HG03196 (cell line): ENCODE measurements at regions not wholly inside any gene's neighbourhood (a gene's known extent, or its start where the extent isn't known, plus 50 kb on each side); places are given as distances from the start of the nearest gene placed in this dataset.

ENCODE experiments used
- ATAC-seq: cut with Tn5 transposase; IDR thresholded peaks from one replicate; pipeline ENCODE4 v1.9.1; 2021; ENCODE audit not compliant: unreplicated experiment

DNA sequence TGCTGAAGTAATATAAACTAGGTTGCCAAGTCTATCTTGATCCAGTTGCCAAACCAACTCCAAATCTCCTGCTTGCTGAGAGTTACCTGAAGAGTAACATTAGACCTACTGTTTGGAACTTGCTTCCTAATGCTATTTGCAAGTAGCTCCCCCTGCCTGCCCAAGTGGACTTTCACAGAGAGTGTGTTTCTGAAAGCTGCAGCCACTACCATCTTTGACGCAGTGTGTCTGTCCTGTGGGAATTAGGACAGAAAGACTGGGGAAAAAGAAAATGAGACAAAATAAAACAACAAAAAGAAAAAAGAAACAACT is 195.0 kb upstream of the HS3ST1 start:
- no peak for ATAC-seq

DNA sequence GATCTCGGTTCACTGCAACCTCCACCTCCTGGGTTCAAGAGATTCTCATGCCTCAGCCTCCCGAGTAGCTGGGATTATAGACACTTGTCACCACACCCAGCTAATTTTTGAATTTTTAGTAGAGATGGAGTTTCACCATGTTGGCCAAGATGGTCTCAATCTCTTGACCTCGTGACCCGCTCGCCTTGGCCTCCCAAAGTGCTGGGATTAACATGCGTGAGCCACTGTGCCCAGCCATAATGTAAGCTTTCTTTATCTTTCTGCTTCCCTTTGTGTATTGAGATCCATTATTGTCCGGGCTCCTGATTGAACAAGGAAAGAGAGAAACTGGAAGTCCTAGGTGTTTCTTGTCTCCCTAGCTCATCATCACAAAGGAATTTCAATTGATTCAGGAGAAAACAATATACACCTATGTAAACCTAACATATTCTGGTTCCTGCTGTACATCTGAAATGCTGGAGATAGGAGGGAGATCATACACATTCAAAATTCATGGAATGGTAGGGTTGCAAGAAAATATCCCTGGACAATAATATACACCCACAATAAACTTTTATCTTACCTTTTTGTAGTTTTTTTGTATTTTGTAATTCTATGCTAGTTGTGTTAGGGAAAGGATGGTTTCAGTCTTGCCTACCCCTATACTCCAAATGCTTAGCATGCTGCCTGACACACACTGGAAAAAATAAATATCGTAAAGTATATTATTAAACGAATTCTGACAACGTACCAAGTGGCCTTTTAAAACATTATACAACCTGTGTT is 194.4 kb upstream of the HS3ST1 start:
- no peak for ATAC-seq

DNA sequence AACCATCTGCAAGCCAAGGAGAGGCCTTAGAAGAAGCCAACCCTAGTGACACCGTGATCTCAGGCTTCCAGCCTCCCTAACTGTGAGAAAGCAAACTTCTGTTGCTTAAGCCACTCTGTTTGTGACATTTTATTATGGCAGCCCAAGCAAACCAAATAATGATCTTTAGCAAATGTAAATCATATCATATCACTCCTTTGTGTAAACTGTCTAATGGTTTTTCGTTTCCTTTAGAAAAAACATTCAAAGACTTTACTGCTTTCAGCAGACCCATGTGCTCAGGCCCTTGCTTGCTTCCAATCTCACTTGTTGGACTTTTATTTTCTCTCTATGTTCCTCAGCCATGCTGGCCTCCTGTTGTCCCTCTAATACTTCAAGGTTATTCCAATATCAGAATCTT is 192.2 kb upstream of the HS3ST1 start:
- no peak for ATAC-seq

DNA sequence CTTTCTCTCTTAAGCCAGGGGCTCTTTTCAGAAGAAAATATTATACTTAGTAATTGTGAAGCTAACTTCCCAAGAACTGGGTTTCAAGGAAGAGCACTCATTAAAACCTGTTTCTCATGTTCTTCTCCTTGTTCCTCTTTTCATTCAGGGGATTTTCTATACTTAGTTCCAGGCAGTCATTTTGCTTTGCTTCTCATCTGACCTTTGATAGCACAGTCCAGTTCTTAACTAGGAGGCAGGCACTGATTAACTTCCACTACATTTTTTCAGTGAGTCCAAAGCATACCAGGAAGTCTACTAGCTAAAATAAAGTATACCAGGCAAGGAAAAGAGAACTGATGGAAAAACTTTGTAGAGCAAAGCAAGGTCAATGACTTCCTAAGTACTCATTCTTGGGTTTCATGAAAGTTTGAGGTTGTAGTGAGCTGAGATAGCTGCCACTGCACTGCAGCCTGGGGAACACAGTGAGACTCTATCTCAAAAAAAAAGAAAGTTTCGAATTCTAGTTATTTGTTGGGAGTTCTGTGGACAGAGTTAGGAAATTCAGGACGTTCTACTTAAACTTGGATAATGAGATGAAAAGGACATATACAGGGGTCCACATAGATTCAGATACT is 190.1 kb upstream of the HS3ST1 start:
- no peak for ATAC-seq

DNA sequence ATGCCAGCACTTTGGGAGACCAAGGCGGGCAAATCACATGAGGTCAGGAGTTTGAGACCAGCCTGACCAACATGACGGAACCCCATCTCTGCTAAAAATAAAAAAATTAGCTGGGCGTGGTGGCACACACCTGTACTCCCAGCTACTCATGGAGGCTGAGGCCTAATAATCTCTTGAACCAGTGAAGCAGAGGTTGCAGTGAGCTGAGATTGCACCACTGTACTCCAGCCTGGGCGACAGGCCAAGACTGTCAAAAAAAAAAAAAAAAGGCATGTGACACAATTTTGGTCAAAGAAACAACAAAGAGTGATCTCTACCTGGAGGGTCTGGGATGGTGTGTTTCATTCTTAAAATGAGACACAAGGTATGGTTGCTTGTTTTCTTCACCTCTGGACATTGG is 188.2 kb upstream of the HS3ST1 start:
- no peak for ATAC-seq

DNA sequence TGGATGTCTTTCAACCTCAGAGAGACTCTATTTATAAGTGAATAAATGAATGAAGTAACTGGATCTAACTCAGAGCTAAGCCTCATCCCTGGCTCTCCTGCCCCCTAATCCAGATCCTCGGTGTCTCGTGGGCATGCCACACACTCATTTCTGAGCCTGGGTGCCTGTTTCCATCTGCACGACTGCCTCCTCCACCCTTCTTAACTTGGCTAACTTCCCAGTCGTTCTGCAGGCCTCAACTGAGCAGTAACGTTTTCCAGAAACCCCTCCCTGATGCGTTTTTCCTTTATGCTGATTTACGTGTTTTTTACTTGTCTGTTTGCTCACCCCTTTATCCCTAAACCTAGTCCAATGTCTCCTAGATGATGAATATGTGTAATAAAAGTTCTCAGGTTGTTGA is 186.9 kb upstream of the HS3ST1 start:
- ATAC-seq: no peak

DNA sequence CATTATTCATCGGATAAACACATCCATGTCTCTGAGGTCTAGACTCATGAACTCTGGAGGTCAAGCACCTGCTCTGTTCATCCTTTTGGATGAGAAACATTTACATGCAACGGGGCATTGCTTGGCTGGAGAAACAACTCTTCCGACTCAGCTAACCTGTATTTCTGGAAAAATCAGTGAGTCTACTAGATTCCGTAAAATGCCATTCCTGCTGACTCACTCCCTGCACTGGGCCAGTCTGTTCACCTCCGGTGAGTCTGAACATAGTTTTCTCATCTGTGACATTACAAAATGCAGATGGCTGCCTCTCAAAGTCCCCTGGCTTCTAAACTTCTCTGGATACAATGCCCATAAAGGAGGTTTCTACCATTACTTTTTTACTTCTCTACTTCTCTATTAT is 185.7 kb upstream of the HS3ST1 start:
- ATAC-seq: no peak

DNA sequence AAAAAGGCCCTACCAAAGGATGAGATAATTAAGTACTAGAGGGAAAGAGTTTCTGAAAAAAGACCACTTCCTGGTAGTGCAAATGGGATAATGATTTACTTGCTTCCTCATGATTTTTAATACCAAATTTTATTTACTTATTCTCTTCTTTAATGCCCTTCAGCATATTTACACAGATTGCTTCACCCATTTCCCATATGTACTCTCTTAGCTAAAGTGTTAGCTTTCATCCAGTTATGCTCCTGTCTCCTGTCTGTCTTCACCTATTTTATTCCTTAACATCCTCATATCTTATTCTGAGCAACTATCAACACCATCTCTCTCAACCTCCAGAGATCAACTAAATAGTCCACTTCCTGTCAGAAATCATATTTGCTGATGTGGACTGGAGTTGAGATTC is 183.2 kb upstream of the HS3ST1 start:
- no peak for ATAC-seq

DNA sequence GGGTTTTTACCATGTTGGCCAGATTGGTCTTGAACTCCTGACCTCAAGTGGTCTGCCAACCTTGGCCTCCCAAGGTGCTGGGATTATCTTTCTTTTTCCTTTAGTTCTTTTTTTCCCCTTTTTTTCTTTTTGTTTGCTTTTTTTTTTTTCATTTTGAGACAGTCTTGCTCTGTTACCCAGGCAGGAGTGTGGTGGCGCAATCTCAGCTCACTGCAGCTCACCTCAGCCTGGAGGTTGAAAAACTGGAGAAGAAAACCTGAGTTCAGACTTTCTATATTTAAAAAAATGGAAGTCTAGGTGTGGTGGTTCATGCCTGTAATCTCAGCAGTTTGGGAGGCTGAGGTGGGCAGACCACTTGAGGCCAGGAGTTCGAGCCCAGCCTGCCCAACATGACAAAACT is 181.1 kb upstream of the HS3ST1 start:
- no peak for ATAC-seq

DNA sequence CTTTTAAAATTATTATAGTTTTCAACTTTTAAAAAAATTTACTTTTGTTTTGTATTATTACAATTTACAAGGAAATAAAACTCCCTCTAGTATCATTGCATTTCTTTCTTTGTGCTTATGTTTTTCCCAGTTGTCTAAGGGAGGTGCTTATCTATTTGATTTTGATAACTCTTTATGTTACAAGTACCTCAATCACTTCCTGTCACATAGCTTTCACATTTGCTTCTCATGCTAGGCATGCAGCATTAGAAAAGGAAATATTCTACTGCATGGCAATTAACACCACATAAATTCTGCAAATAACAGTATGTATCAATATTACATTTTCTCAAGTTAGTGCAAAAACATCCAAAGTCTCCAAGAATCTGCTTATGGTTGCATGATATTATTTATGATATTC is 180.3 kb upstream of the HS3ST1 start:
- ATAC-seq: no peak

DNA sequence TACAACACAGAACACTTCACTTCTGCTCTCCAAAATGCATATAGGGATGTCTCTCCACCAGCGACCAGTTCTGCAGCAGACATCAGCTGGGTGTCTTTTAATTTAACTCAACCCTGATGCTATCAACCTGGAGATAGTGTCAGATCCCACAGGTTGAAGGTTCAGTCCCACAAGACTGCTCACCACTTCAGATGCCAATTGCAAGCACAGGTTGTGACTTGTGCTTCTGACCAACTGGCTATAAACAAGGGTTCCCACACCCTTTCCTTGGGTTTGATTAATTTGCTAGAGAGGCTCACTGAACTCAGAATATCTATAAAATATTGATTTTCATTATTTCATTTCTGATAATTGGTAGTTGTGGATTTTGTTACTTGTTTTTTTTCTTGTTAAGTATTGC is 177.4 kb upstream of the HS3ST1 start:
- no peak for ATAC-seq

DNA sequence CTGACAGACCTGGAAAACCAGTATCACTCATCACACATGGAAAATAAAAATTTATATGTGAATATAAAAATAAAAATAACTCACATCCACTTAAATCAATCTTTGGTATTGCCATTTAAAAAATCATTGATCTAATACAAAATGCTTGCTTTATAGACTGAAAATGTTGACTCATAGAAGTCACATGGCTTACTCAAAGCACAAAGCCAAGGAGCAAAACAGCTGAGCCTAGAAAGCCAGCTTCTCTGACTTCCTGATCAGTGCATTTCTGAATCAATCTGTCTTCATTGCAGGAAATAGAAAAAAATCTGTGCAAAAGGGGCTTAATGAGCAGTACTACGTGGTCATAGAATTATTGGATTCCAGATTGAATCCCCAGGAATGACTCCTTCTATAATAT is 176.9 kb upstream of the HS3ST1 start:
- ATAC-seq: no peak

DNA sequence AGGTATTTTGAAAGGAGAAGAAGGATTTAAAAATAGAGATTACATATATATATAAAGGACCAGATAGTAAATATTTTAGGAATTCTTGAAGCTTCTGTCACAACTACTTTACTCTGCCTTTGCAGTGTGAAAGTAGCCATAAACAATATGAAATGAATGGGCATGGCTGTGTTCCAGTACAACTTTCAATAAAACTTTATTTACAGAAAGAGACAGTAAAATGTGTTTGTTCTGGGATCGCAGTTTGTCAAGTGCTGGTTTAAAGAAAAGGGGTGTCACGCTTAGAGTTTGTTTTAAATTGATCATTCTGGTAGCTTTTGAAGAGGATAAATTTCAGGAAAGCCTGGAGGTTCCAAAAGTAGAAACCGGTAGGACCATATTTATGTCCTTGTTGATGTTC is 176.1 kb upstream of the HS3ST1 start:
- ATAC-seq: no peak

DNA sequence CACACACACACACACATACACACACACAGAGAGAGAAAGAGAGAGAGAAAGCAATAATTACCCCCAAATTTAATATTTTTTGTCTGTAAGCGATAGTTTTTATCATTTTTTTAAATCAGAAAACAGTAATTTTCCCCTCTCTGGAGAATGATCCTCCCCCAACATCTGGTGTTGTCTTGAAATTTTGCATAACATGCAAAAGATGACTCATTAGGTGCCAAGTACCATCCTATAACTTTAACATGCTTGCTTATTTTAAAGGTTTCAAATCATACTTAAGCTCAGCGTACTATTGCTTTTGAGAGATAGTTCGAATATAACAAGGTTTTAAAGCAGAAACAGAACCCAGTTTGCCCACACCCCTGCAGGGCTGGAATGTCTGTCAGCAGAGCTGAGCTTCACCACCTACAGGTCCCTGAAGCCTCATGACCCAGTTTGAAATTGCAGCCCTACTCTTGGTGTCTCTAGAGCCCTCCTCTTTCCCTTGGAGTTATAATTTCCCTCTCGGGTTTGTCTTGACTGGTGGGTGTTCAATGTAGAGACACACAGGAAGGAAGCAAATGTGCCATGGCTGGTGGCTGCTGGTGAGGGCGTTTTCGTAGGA is 175.0 kb upstream of the HS3ST1 start:
- ATAC-seq: no peak

DNA sequence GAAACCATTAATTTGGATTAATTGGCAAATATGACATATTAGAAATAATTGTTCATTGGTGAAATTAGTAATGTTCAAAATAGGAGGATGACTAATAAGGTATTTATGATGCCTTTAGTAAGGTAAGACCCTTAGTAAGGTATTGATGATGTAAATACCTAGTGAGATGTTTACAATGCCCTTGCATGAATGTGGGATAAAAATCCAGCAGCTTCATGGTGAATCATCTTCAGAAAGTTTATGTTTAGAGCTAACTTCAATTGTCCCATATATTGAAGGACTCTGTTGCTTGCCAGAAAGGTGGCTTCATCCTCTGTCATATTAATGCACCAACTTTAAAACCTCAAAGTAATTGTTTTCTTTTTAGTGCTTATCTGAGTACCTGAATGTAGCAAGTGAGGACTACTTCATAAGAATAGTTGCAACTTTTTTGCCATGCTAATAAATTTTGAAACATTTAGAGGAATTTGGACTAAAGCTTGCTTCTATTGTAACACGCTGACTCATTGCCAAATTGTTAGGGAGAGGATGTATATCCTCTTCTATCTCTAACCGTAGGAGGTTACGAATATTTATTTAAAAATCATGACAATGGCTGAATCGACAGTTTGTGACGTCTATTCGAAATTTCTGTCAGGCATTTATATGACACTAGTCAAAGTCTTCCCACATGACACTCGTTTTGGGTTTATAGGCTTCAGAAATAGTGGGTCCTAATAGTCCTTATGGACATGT is 174.1 kb upstream of the HS3ST1 start:
- no peak for ATAC-seq

DNA sequence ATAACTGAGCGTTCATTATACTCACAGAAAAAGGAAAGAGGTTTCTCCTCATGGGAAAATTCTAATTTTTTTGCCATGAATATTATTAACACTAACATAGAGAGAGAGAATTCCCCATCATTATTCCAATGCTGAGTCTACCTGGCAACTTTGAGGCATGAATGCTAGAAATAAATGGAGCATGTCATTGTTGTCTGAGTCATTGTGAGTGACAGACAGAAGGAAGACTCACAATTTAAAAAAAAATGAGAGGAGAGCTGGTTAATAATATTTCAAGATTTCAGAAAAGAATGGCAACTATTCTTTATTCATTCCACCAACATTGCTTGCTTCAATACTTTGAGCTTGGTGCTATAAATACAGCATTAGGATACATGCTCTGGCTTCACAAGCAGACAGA is 170.4 kb upstream of the HS3ST1 start:
- no peak for ATAC-seq

DNA sequence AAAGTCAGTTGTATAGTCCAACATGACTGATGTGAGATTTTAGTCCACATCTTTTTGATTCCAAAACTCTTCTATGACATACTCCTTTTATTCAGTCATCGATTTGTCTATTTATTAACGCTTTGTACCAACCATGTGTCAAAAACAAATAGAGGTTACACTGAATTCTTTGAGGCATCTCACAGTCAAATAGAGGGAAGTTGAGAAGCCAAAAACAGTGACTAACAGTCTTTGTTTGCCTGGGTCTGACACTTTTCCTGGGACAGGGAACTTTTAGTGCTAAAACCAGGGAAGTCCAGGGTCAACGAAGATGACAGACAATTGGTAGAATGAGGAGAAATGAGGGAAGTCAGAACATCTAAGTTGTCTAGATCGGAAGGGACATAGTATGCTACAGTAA is 169.9 kb upstream of the HS3ST1 start:
- ATAC-seq: no peak

DNA sequence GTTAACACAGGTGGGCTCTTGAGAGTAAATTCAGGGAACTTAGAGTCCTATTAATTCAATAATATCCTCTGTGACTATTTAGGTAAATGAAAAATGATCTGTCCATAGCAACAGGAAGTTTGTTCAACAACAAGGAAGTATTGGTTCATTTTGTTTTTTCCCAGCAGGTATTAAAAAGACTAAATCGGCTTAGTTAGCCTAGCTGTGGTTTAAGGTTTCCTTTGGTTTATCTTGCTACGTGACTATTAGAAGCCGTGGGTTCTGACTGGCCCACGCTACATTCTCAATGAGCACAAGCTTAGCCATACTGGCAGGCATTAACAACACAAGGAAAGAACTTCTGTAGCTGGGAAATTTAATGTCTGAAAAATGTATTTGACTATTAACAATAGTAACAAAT is 168.8 kb upstream of the HS3ST1 start:
- ATAC-seq: no peak

DNA sequence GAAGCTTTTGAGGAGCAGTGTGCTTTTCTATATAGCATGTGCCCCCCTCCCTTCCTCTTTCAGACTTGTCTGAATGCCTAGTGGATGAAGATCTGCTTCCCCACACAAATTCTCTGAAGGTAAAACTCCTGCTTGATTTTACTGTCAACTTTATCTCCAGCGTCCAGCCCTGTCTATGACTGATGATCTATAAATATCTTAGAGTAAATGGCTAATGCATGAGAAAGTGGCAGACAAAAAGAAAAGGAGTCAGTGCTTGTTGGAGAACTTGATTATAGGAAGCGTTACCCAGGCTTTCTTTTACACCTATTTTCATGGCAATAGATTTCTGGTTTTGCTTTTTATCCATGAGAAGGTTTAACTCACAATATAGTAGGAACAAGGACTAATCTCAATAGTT is 168.3 kb upstream of the HS3ST1 start:
- ATAC-seq: no peak

DNA sequence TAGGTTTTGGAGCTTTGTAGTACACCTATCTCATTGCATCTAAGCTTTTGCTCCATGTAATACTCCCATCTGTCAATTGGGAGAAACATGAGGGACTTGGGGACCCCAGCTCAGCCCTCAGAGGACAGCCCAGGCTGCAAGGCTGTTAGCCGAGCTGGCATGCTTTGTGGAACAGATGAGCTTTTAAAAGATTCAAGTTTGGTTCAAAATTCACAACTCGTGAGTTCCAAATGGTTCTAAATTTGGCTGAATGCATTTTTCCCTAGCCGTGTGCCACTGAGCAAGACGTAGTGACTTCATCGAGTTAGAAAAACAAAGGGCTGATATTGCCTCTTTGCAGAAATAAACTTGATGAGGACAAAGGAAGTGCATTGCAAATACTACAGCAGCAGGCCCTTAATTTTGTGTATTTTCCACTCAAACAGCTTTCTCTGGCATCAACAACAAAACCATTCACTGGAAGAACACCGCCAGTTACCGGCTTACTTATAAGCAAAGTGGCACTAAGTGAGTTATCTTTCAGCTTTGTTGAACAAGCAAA is 165.0 kb upstream of the HS3ST1 start:
- no peak for ATAC-seq

DNA sequence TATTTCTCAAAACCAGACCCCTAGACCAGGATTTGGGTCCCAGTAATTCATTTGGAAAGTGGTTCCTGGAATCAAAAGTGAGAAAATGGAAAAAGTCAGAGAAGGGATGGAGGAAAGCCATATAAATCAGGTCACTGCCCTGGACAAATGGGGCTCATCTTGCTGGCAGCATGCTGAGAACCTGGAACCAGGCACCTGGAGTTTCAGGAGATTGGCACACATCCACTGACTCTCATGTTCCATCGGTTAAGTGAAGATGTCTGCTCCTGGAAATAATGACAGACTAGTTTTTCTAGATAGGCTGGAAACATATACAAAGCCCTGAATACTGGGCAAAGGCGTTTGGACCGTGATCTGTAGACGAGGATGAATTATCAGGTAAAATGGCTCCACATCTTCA is 163.6 kb upstream of the HS3ST1 start:
- ATAC-seq: no peak

DNA sequence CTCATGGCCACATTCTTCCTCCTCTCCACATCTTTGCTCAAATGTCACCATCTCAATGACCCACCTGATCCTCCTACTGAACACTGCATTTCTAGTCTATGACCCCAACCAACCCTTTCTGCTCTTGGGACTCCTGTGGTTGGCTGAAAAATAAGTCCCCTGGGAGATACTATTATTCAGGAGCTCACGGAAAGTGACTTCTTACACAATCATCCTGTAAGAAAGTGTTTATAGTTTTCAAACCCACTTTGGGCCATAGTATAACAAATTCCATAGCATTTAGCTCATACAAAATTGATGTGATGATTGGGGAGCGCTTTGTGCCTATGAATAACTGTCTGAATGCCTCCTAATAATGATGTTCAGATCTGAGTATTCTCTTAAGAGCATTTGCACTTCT is 161.4 kb upstream of the HS3ST1 start:
- ATAC-seq: no peak
